HL-60 (cell line): ENCODE measurements at regions not wholly inside any gene's neighbourhood (a gene's known extent, or its start where the extent isn't known, plus 50 kb on each side); places are given as distances from the start of the nearest gene placed in this dataset.

Experiments
- DNase-seq, 2 experiments: peaks; one replicate each; pipeline ENCODE4 v3.0.0-alpha.2; 2010 to 2020; ENCODE audit warnings: low read depth in 1 of 2, low spot score in 1 of 2
- H3K27ac ChIP-seq: fragments of 250-450 bp; sonication (Bioruptor Pico); replicated peaks from 2 replicates; pipeline ENCODE4 v1.5.1; 2020; ENCODE audit warnings: mild to moderate bottlenecking, moderate library complexity
- H3K27me3 ChIP-seq: fragments of 250-450 bp; sonication (Bioruptor Pico); 2 replicates; pipeline ENCODE4 v1.5.1; 2021; ENCODE audit warnings: mild to moderate bottlenecking, moderate library complexity; ENCODE audit not compliant: insufficient read depth, poor library complexity, severe bottlenecking
- H3K4me3 ChIP-seq: replicated peaks from 2 replicates; pipeline ENCODE4 v1.5.1; 2011; ENCODE audit warnings: mild to moderate bottlenecking, control low read depth, low read length; ENCODE audit not compliant: insufficient read depth
- GABPA ChIP-seq: IDR thresholded peaks from 2 replicates; pipeline ENCODE4 v1.6.1; 2012; ENCODE audit warnings: low read depth
- POLR2AphosphoS5 ChIP-seq: IDR thresholded peaks from 2 replicates; pipeline ENCODE4 v1.6.1; 2012; ENCODE audit warnings: low read depth
- REST ChIP-seq: IDR thresholded peaks from 2 replicates; pipeline ENCODE4 v1.6.1; 2012; ENCODE audit warnings: low read depth; ENCODE audit not compliant: insufficient replicate concordance
- SPI1 ChIP-seq: IDR thresholded peaks from 2 replicates; pipeline ENCODE4 v1.6.1; 2012; ENCODE audit warnings: low read depth, mild to moderate bottlenecking, borderline replicate concordance
- TF ChIP-seq, protein P1 (sequence below): IDR thresholded peaks from one replicate; pipeline ENCODE4 v1.5.1; 2011; ENCODE audit warnings: low read length, control low read depth, inconsistent platforms; ENCODE audit not compliant: insufficient read depth

DNA sequence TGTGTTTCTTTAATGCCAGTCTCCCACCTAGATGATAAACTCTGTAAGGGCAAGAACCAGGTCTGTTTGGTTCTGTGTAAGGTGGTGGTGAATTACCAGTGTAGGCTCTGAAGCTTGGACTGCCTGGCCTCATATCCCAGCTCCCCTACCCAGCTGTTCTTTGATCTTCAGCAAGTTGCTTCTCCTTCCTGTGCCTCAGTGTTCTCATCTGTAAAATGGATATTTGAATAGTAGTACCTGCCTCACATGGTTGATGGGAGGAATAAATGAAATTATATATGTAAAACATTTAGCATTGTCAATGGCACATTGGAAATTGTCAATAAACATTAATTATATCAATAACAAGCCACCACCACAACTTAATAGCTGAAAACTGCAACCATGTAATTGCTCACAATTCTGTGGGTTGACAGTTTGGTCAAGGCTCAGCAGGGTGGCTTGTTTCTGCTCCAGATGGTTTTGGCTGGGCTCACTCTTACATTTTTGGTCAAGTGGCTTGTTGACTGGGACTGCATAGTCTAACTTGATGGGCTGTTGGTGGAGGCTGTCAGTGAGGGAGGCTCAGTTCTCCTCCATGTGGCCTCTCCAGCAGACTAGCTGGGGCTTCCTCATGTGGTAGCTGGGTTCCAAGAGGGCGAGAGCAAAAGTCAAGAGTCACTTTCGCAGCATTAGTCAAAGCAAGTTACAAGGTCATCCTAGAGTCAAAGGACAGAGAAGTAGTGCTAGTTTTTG, 84.5 kb upstream of the DUSP5 start:
- H3K4me3 ChIP-seq = no peak overlapping the region
- TF ChIP-seq REST (no peak), SPI1 (no peak), POLR2AphosphoS5 (no peak), GABPA (no peak)
- TF ChIP-seq, protein P1, sequence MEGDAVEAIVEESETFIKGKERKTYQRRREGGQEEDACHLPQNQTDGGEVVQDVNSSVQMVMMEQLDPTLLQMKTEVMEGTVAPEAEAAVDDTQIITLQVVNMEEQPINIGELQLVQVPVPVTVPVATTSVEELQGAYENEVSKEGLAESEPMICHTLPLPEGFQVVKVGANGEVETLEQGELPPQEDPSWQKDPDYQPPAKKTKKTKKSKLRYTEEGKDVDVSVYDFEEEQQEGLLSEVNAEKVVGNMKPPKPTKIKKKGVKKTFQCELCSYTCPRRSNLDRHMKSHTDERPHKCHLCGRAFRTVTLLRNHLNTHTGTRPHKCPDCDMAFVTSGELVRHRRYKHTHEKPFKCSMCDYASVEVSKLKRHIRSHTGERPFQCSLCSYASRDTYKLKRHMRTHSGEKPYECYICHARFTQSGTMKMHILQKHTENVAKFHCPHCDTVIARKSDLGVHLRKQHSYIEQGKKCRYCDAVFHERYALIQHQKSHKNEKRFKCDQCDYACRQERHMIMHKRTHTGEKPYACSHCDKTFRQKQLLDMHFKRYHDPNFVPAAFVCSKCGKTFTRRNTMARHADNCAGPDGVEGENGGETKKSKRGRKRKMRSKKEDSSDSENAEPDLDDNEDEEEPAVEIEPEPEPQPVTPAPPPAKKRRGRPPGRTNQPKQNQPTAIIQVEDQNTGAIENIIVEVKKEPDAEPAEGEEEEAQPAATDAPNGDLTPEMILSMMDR = no peak
- H3K27ac ChIP-seq = no peak overlapping the region; the same call in 1 of the 2 replicates
- no peaks in the 10 kb centered on the region for H3K27me3 ChIP-seq
- no peak for DNase-seq

DNA sequence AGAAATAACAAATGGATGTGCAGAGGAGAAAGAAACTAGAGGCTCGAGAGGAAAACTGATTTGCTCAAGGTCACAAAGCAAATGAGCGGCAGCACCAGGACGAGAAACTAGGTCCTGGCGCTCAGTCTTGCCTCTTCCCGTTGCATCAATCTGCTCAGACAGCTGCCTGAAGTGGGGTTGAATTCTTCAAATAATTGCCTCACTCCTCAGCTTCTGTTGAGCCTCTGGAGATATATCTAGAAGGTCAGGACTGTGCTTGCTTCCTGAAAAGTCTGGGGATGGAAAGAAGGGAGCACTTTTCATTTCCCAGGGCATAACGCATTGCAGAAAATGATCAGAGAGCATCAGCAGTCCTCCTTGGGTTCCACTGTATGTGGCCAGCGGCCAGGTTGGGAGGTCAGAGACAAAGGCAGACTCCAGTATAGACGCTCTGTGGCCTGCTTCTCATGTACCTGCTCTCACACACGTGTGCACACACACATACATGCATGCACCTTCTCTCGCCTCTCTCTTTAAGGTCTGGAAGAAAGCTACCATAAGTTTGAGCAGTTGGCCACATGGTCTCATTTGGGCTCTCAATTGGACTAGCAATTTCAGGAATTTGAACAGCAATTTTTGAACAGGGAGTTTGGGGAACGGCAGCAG, 83.7 kb upstream of the DUSP5 start:
- no peaks in the 10 kb centered on the region for H3K27me3 ChIP-seq
- peak overlapping the region; percentile 47 for H3K27ac ChIP-seq
- no peak overlapping the region for H3K4me3 ChIP-seq
- DNase-seq = peak in 1 of 2 experiments; percentile 45
- TF ChIP-seq SPI1 (no peak), GABPA (no peak), REST (no peak), POLR2AphosphoS5 (no peak)
- TF ChIP-seq, protein P1 = no peak

DNA sequence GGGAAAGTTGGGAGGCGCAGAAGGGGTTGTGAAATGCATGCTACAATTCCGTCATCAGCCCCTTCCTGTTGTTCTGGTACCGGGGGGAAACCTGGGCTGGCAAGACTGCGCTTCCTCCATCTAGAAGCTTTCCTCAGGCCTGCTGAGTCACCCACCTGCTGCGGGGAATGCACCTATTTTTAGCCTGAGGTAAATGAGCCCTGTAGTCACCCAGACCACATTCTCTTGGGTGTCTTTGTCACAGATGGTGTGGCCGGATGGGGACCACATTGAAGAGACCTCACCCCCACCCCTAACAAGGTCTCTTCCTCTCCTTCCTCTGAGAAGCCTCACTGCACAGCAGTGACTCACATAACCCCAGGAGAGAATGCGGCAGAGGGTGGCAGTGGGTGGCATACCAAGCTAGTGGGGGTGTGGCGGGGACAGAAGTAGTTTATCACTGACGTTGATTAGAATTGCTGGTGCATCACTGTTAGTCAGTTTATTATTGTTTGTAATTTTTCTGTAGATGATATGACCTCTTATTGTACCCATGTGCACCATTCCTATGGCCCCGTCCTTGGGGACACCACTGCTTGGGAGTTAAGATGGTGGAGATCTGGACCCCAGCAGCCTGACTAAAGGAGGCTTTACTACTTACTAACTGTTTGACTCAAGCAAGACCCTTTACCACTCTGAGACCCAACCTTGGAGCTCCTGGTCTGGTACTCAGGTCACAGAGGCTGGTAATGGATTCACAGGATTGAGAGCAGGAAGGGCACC, 83.0 kb upstream of the DUSP5 start:
- H3K27ac ChIP-seq = peak overlapping the region; percentile 47
- DNase-seq = peak; percentile 85 to 91
- no peaks in the 10 kb centered on the region for H3K27me3 ChIP-seq
- no peak overlapping the region for H3K4me3 ChIP-seq
- TF ChIP-seq SPI1 = peak; percentile 26; the same call in 1 of the 2 replicates
- no peak for TF ChIP-seq GABPA
- no peak for TF ChIP-seq REST
- TF ChIP-seq POLR2AphosphoS5 = 0 out of 2 replicates have a peak, but pooled peaks have one; percentile 52
- TF ChIP-seq, protein P1 = no peak
